ENCODE measurements at regions not wholly inside any gene's neighbourhood (a gene's known extent, or its start where the extent isn't known, plus 50 kb on each side); places are given as distances from the start of the nearest gene placed in this dataset.

DNA sequence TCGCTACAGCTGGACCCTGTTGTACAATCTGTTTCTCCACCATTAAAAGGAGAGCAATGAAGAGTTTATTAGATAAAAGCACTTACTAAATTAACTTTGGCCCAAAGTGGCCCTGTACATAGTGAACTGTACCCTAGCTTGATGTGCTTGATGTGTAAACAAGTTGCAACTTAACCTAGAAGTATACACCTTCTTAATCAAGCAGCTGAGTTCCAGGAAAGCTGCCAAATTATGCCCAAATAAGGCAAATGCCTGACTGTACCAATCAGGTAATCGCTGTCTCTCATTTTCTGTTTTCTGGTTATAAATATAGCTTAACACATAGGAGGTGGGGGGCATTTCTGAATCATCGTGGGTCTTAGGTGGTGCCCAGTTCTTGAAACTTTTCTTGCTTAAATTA, 704.8 kb upstream of the CBLB start:
- no peak overlapping the region for H3K27ac ChIP-seq (replicated peaks)
- no peaks in the 10 kb centered on the region for H3K27me3 ChIP-seq (ENCODE audit: low read depth)
- H3K9me3 ChIP-seq (replicated peaks), result no peaks in the 10 kb centered on the region
- no peak overlapping the region for H3K4me3 ChIP-seq
- H3K36me3 ChIP-seq, result no peaks in the 10 kb centered on the region
- H3K4me1 ChIP-seq, result no peaks in the 10 kb centered on the region
- TF ChIP-seq, protein P1, sequence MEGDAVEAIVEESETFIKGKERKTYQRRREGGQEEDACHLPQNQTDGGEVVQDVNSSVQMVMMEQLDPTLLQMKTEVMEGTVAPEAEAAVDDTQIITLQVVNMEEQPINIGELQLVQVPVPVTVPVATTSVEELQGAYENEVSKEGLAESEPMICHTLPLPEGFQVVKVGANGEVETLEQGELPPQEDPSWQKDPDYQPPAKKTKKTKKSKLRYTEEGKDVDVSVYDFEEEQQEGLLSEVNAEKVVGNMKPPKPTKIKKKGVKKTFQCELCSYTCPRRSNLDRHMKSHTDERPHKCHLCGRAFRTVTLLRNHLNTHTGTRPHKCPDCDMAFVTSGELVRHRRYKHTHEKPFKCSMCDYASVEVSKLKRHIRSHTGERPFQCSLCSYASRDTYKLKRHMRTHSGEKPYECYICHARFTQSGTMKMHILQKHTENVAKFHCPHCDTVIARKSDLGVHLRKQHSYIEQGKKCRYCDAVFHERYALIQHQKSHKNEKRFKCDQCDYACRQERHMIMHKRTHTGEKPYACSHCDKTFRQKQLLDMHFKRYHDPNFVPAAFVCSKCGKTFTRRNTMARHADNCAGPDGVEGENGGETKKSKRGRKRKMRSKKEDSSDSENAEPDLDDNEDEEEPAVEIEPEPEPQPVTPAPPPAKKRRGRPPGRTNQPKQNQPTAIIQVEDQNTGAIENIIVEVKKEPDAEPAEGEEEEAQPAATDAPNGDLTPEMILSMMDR (IDR thresholded peaks at IDR 0.05; ENCODE audit: borderline replicate concordance), result no peak
- intact Hi-C loops (cut with micrococcal nuclease), result no loop called here
- no peak for DNase-seq

DNA sequence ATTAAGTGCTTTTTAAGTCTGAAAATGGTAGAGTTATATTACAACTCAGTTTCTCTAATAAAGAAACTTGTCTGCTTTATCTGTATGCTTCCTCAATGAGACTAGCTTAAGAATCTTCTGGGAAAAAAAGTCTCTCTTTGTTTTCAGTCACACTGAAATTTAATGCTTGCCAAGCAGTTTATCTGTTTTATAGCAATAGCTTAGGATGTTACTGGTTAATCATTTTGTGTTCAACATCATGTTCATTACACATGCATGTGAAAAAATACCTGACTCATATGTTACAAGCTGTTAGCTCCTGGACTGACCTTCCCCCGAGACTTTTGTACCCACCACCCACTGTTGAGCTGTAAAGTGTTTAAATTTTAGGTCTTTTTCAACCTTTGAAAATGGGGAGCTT, 706.2 kb upstream of the CBLB start:
- DNase-seq, result no peak
- H3K36me3 ChIP-seq, result no peaks in the 10 kb centered on the region
- TF ChIP-seq, protein P1 (IDR thresholded peaks at IDR 0.05; ENCODE audit: borderline replicate concordance), result no peak
- H3K27me3 ChIP-seq (ENCODE audit: low read depth), result no peaks in the 10 kb centered on the region
- no peaks in the 10 kb centered on the region for H3K9me3 ChIP-seq (replicated peaks)
- intact Hi-C loops (cut with micrococcal nuclease), result no loop called here
- H3K27ac ChIP-seq (replicated peaks), result no peak overlapping the region
- no peaks in the 10 kb centered on the region for H3K4me1 ChIP-seq
- no peak overlapping the region for H3K4me3 ChIP-seq

DNA sequence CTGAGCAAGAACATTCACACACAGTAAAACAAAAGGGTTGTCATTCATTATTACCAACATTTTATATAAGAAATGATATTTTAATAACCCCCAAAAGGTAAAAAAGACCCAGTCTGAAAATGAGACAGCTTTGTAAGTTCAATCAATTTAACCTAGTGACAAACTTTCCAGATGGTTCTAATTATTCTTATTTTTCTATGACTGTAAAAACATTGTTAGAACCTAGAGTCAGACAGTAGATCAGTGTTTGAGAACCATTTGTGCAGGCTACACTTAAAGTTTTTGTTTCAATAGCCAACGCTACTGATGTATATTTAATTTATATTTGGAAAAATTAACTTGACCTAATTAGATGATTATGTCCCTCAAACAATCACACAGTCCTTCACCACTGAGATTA, 708.4 kb upstream of the CBLB start:
- TF ChIP-seq, protein P1 (IDR thresholded peaks at IDR 0.05; ENCODE audit: borderline replicate concordance), result no peak
- DNase-seq, result no peak
- H3K4me1 ChIP-seq, result no peaks in the 10 kb centered on the region
- H3K36me3 ChIP-seq, result no peaks in the 10 kb centered on the region
- no peaks in the 10 kb centered on the region for H3K9me3 ChIP-seq (replicated peaks)
- intact Hi-C loops (cut with micrococcal nuclease), result no loop called here
- no peaks in the 10 kb centered on the region for H3K27me3 ChIP-seq (ENCODE audit: low read depth)
- no peak overlapping the region for H3K4me3 ChIP-seq
- no peak overlapping the region for H3K27ac ChIP-seq (replicated peaks)

DNA sequence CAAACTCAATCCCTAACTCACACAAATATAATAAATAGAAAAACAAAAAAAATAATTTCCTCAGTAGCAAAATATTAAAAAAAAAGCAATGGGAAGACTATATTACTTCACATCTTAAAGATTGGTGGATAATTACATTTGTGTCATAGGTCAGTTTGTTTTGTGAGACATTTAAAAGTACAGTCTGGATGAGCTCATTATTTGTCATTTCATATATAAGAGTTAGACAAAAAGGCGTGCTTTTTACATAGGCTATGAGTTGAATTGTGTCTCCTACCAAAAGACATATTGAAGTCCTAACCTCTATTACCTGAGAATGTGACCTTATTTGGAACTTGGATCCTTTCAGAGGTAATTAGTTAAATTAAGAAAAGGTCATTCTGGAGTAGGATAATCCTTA, 710.1 kb upstream of the CBLB start:
- H3K27ac ChIP-seq (replicated peaks), result no peak overlapping the region
- DNase-seq, result no peak
- H3K4me3 ChIP-seq, result no peak overlapping the region
- no peaks in the 10 kb centered on the region for H3K9me3 ChIP-seq (replicated peaks)
- H3K36me3 ChIP-seq, result no peaks in the 10 kb centered on the region
- intact Hi-C loops (cut with micrococcal nuclease), result no loop called here
- TF ChIP-seq, protein P1 (IDR thresholded peaks at IDR 0.05; ENCODE audit: borderline replicate concordance), result no peak
- H3K4me1 ChIP-seq, result no peaks in the 10 kb centered on the region
- H3K27me3 ChIP-seq (ENCODE audit: low read depth), result no peaks in the 10 kb centered on the region

DNA sequence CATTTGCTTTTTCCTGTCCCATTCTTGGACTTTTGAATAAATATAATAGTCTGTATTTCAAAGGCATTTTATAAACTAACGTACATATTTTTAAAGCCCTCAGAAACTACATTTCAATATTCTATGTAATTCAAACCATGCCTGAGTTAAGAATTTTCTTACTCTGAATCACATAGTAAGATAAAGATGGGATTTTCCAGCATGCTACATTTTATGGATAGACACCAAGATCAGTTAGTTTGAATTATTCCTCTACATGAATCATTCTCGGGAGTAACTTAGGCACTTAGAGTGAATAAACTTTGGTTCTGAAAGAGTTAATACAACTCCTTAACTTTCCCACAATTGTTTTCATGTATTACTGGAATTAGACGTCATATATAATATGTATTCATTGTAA, 713.3 kb upstream of the CBLB start:
- H3K4me1 ChIP-seq, result no peaks in the 10 kb centered on the region
- no peaks in the 10 kb centered on the region for H3K9me3 ChIP-seq (replicated peaks)
- no peak overlapping the region for H3K4me3 ChIP-seq
- intact Hi-C loops (cut with micrococcal nuclease), result no loop called here
- TF ChIP-seq, protein P1 (IDR thresholded peaks at IDR 0.05; ENCODE audit: borderline replicate concordance), result no peak
- H3K27ac ChIP-seq (replicated peaks), result no peak overlapping the region
- no peaks in the 10 kb centered on the region for H3K36me3 ChIP-seq
- H3K27me3 ChIP-seq (ENCODE audit: low read depth), result no peaks in the 10 kb centered on the region
- no peak for DNase-seq

GRCh38 chr3:106587551-106587950, 718.7 kb upstream of the CBLB start:
- intact Hi-C loops (cut with micrococcal nuclease), result no loop called here
- TF ChIP-seq, protein P1 (IDR thresholded peaks at IDR 0.05; ENCODE audit: borderline replicate concordance), result no peak
- no peak overlapping the region for H3K27ac ChIP-seq (replicated peaks)
- H3K4me3 ChIP-seq, result no peak overlapping the region
- no peaks in the 10 kb centered on the region for H3K4me1 ChIP-seq
- DNase-seq, result no peak
- H3K36me3 ChIP-seq, result no peaks in the 10 kb centered on the region
- no peaks in the 10 kb centered on the region for H3K27me3 ChIP-seq (ENCODE audit: low read depth)
- H3K9me3 ChIP-seq (replicated peaks), result no peaks in the 10 kb centered on the region
